ENCODE measurements at regions not wholly inside any gene's neighbourhood (a gene's known extent, or its start where the extent isn't known, plus 50 kb on each side); places are given as distances from the start of the nearest gene placed in this dataset.
"Not testable (repeated sequence)": the region's sequence is repeated elsewhere in the genome, so short reads cannot be mapped to it uniquely, and the experiment has no call there.

GRCh38 chr1:73245196-73245595 lies 952.8 kb downstream of the LRRIQ3 start:
- POLR2A ChIA-PET; H3K4me3 Mint-ChIP-seq; DNase-seq; H3K27me3 Mint-ChIP-seq (ENCODE audit: low read depth); H3K36me3 Mint-ChIP-seq (ENCODE audit: low read depth); H3K27ac Mint-ChIP-seq; CTCF ChIA-PET; H3K4me1 Mint-ChIP-seq (ENCODE audit: low read depth); ATAC-seq: not testable (repeated sequence)
- peaks cover 29% of the 10 kb centered on the region for H3K9me3 Mint-ChIP-seq (ENCODE audit: insufficient read depth)

GRCh38 chr1:73218995-73219546 lies 936.7 kb upstream of the NEGR1 start:
- DNase-seq (no peak), ATAC-seq (no peak)
- H3K9me3 Mint-ChIP-seq (ENCODE audit: insufficient read depth): peaks cover 10% of the 10 kb centered on the region
- CTCF ChIA-PET: no interaction called here
- no peak overlapping the region for H3K27ac Mint-ChIP-seq
- no peaks in the 10 kb centered on the region for H3K4me1 Mint-ChIP-seq (ENCODE audit: low read depth)
- no peaks in the 10 kb centered on the region for H3K27me3 Mint-ChIP-seq (ENCODE audit: low read depth)
- H3K36me3 Mint-ChIP-seq (ENCODE audit: low read depth): no peaks in the 10 kb centered on the region
- H3K4me3 Mint-ChIP-seq: no peak overlapping the region
- POLR2A ChIA-PET: no interaction called here

- ATAC-seq (no peak), DNase-seq (no peak)
- Mint-ChIP-seq H3K36me3 (ENCODE audit: low read depth) (no peaks in the 10 kb centered on the region), H3K9me3 (ENCODE audit: insufficient read depth) (peaks cover 9% of the 10 kb centered on the region), H3K27ac (no peak overlapping the region), H3K27me3 (ENCODE audit: low read depth) (no peaks in the 10 kb centered on the region), H3K4me1 (ENCODE audit: low read depth) (no peaks in the 10 kb centered on the region), H3K4me3 (no peak overlapping the region)
- ChIA-PET CTCF (no interaction called here), POLR2A (no interaction called here)
Measured at GRCh38 chr1:73205294-73205973, 923.1 kb upstream of the NEGR1 start.

GRCh38 chr1:73197972-73198371 lies 915.6 kb upstream of the NEGR1 start:
- ChIA-PET POLR2A (no interaction called here), CTCF (no interaction called here)
- Mint-ChIP-seq H3K9me3 (ENCODE audit: insufficient read depth) (peaks cover 9% of the 10 kb centered on the region), H3K4me1 (ENCODE audit: low read depth) (no peaks in the 10 kb centered on the region), H3K4me3 (no peak overlapping the region), H3K36me3 (ENCODE audit: low read depth) (no peaks in the 10 kb centered on the region), H3K27ac (no peak overlapping the region), H3K27me3 (ENCODE audit: low read depth) (no peaks in the 10 kb centered on the region)
- ATAC-seq (no peak), DNase-seq (no peak)

- DNase-seq (no peak), ATAC-seq (no peak)
- CTCF ChIA-PET: no interaction called here
- POLR2A ChIA-PET: no interaction called here
- no peaks in the 10 kb centered on the region for H3K27me3 Mint-ChIP-seq (ENCODE audit: low read depth)
- H3K36me3 Mint-ChIP-seq (ENCODE audit: low read depth): no peaks in the 10 kb centered on the region
- no peak overlapping the region for H3K4me3 Mint-ChIP-seq
- peaks cover 9% of the 10 kb centered on the region for H3K9me3 Mint-ChIP-seq (ENCODE audit: insufficient read depth)
- H3K4me1 Mint-ChIP-seq (ENCODE audit: low read depth): no peaks in the 10 kb centered on the region
- no peak overlapping the region for H3K27ac Mint-ChIP-seq
Measured at GRCh38 chr1:73194965-73195364, 912.6 kb upstream of the NEGR1 start.

GRCh38 chr1:73183581-73183980 lies 901.2 kb upstream of the NEGR1 start:
- POLR2A ChIA-PET; H3K27ac Mint-ChIP-seq; H3K27me3 Mint-ChIP-seq (ENCODE audit: low read depth); H3K36me3 Mint-ChIP-seq (ENCODE audit: low read depth); CTCF ChIA-PET; H3K4me3 Mint-ChIP-seq; H3K4me1 Mint-ChIP-seq (ENCODE audit: low read depth); DNase-seq; H3K9me3 Mint-ChIP-seq (ENCODE audit: insufficient read depth); ATAC-seq: not testable (repeated sequence)

GRCh38 chr1:73181190-73181540 lies 898.8 kb upstream of the NEGR1 start:
- no peaks in the 10 kb centered on the region for H3K27me3 Mint-ChIP-seq (ENCODE audit: low read depth)
- DNase-seq (no peak), ATAC-seq (no peak)
- H3K9me3 Mint-ChIP-seq (ENCODE audit: insufficient read depth): no peaks in the 10 kb centered on the region
- no peaks in the 10 kb centered on the region for H3K4me1 Mint-ChIP-seq (ENCODE audit: low read depth)
- no peaks in the 10 kb centered on the region for H3K36me3 Mint-ChIP-seq (ENCODE audit: low read depth)
- POLR2A ChIA-PET: no interaction called here
- CTCF ChIA-PET: no interaction called here
- H3K4me3 Mint-ChIP-seq: no peak overlapping the region
- no peak overlapping the region for H3K27ac Mint-ChIP-seq

GRCh38 chr1:73180397-73181189 lies 898.3 kb upstream of the NEGR1 start:
- ChIA-PET POLR2A (no interaction called here), CTCF (no interaction called here)
- H3K36me3 Mint-ChIP-seq (ENCODE audit: low read depth): no peaks in the 10 kb centered on the region
- no peaks in the 10 kb centered on the region for H3K4me1 Mint-ChIP-seq (ENCODE audit: low read depth)
- ATAC-seq (no peak), DNase-seq (no peak)
- no peaks in the 10 kb centered on the region for H3K9me3 Mint-ChIP-seq (ENCODE audit: insufficient read depth)
- H3K27ac Mint-ChIP-seq: no peak overlapping the region
- H3K27me3 Mint-ChIP-seq (ENCODE audit: low read depth): no peaks in the 10 kb centered on the region
- no peak overlapping the region for H3K4me3 Mint-ChIP-seq

- ChIA-PET CTCF (no interaction called here), POLR2A (no interaction called here)
- no peak for ATAC-seq
- no peaks in the 10 kb centered on the region for H3K4me1 Mint-ChIP-seq (ENCODE audit: low read depth)
- no peak overlapping the region for H3K27ac Mint-ChIP-seq
- no peak overlapping the region for H3K4me3 Mint-ChIP-seq
- DNase-seq: no peak
- no peaks in the 10 kb centered on the region for H3K36me3 Mint-ChIP-seq (ENCODE audit: low read depth)
- H3K27me3 Mint-ChIP-seq (ENCODE audit: low read depth): no peaks in the 10 kb centered on the region
- H3K9me3 Mint-ChIP-seq (ENCODE audit: insufficient read depth): peaks cover 5% of the 10 kb centered on the region
Measured at GRCh38 chr1:73176902-73177301, 894.6 kb upstream of the NEGR1 start.

GRCh38 chr1:73167009-73167657 lies 884.8 kb upstream of the NEGR1 start:
- DNase-seq: no peak
- ATAC-seq: no peak
- Mint-ChIP-seq H3K4me1 (ENCODE audit: low read depth) (no peaks in the 10 kb centered on the region), H3K9me3 (ENCODE audit: insufficient read depth) (peaks cover 4% of the 10 kb centered on the region), H3K27ac (no peak overlapping the region), H3K36me3 (ENCODE audit: low read depth) (no peaks in the 10 kb centered on the region), H3K27me3 (ENCODE audit: low read depth) (no peaks in the 10 kb centered on the region), H3K4me3 (no peak overlapping the region)
- POLR2A ChIA-PET: no interaction called here
- CTCF ChIA-PET: no interaction called here

GRCh38 chr1:73162564-73162963 lies 880.2 kb upstream of the NEGR1 start:
- ATAC-seq (no peak), DNase-seq (no peak)
- Mint-ChIP-seq H3K27me3 (ENCODE audit: low read depth) (no peaks in the 10 kb centered on the region), H3K4me1 (ENCODE audit: low read depth) (no peaks in the 10 kb centered on the region), H3K27ac (no peak overlapping the region), H3K36me3 (ENCODE audit: low read depth) (no peaks in the 10 kb centered on the region), H3K4me3 (no peak overlapping the region), H3K9me3 (ENCODE audit: insufficient read depth) (peaks cover 4% of the 10 kb centered on the region)
- ChIA-PET CTCF (no interaction called here), POLR2A (no interaction called here)

GRCh38 chr1:73161418-73161817 lies 879.1 kb upstream of the NEGR1 start:
- DNase-seq: no peak
- Mint-ChIP-seq H3K27ac (no peak overlapping the region), H3K27me3 (ENCODE audit: low read depth) (no peaks in the 10 kb centered on the region), H3K9me3 (ENCODE audit: insufficient read depth) (peaks cover 10% of the 10 kb centered on the region), H3K4me3 (no peak overlapping the region), H3K36me3 (ENCODE audit: low read depth) (no peaks in the 10 kb centered on the region), H3K4me1 (ENCODE audit: low read depth) (no peaks in the 10 kb centered on the region)
- ATAC-seq: no peak
- ChIA-PET CTCF (no interaction called here), POLR2A (no interaction called here)

Data from activated CD8-positive, alpha-beta T cell treated with anti-CD3 and anti-CD28 coated beads, Interleukin-2, amount 10 ng/mL, durations not matched to agents 7 days and 5 days (primary cell).